ENCODE measurements at regions not wholly inside any gene's neighbourhood (a gene's known extent, or its start where the extent isn't known, plus 50 kb on each side); places are given as distances from the start of the nearest gene placed in this dataset.

DNA sequence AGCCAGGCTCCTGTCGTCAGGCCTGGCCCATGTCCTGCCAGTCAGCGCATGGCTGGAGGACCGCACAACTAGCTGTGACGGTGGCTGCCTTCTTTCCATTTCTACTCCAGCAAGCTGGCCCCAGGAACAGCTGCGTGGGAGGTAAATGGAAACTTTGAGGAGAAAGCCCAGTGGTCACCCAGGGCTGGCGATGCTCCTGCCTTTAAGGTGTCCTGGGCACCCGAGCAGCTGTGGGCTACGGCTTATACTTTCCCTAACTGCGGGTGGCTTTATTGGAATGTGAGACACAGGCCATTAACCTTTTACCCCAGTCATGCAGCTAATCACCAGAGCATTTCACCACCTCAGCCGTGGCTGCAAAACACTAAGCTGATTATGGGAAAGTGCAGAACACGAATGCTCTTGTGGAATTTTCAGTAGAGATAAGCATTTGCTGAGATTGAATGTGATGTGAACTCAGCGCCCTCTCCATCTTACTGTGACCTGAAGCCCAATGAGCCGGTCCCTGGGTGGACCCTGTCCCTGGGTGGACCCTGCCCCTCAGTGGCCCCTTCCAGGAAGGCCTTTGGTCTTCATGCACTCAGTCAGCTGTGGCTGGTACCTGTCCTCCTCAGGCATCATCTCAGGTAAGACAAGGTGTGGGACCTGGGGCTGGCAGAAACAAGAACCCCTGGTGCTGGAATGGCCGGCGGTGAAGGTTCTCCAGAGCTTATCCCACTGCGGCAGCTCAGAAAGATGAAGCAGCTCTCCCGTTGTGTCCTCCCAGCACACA, 275.4 kb upstream of the HS6ST1 start:
- TF ChIP-seq, protein P1, sequence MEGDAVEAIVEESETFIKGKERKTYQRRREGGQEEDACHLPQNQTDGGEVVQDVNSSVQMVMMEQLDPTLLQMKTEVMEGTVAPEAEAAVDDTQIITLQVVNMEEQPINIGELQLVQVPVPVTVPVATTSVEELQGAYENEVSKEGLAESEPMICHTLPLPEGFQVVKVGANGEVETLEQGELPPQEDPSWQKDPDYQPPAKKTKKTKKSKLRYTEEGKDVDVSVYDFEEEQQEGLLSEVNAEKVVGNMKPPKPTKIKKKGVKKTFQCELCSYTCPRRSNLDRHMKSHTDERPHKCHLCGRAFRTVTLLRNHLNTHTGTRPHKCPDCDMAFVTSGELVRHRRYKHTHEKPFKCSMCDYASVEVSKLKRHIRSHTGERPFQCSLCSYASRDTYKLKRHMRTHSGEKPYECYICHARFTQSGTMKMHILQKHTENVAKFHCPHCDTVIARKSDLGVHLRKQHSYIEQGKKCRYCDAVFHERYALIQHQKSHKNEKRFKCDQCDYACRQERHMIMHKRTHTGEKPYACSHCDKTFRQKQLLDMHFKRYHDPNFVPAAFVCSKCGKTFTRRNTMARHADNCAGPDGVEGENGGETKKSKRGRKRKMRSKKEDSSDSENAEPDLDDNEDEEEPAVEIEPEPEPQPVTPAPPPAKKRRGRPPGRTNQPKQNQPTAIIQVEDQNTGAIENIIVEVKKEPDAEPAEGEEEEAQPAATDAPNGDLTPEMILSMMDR (IDR thresholded peaks at IDR 0.05; ENCODE audit: insufficient read depth, low read length, poor library complexity, severe bottlenecking), result no peak
- TF ChIP-seq EZH2phosphoT487 (conservative IDR thresholded peaks at IDR 0.05; ENCODE audit: low read length), result no peak
